A673 (cell line): ENCODE measurements at regions not wholly inside any gene's neighbourhood (a gene's known extent, or its start where the extent isn't known, plus 50 kb on each side); places are given as distances from the start of the nearest gene placed in this dataset.

Source experiments
- EZH2 ChIP-seq: fragments of 200-600 bp; sonication (generic); IDR thresholded peaks from 2 replicates; pipeline ENCODE4 v1.6.1; 2017; ENCODE audit warnings: borderline replicate concordance, low read depth, mild to moderate bottlenecking, mixed read lengths, antibody characterized with exemption, low read length; ENCODE audit not compliant: poor library complexity, severe bottlenecking
- TF ChIP-seq, protein P1 (sequence below): fragments of 300-800, 200-600 bp; sonication (generic); conservative IDR thresholded peaks from 2 replicates; pipeline ENCODE4 v1.5.1; 2017; ENCODE audit warnings: low read depth, mild to moderate bottlenecking, antibody characterized with exemption, low read length, moderate library complexity, mixed read lengths

DNA sequence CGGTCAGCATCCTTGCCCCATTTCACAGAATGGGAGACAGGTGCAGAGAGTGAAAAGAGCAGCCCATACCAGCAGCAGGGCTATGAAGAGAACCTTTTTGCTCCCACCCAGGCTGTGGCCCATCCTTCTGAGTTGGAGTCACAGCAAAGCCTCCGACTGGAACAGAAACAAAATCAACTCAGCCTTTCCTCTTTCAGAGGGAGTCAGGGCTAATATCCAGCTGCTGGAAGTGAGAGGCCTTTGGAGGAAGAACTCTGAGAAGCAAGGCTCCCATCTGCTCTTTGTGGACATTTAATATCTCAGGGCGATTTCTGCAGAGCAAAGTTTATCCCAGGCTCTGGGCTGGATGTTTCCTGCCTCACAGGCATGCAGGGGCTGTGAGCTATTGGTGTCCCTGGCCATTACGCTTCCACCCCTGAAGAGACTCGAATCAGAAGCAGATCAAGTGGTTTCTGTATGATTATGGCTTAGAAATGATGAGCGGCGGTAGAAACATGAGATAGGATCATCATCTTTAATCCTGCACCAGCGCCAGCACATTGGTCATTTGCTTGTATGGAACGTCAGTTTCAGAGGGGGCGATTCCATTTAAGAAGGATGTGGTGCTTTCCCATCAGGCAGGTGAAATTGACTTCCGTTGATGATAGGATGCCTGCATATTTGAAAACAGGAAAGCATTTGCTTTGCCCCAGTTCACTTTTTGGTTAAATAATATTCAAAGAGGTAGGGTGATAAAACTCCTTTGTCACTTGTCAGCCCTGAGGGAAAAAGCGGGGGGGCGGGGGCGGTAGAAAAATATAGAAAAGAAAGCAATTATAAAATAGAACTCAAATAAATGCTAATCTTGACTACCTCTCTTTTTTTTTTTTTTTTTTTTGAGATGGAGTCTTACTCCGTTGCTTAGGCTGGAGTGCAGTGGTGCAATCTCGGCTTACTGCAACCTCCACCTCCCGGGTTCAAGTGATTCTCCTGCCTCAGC, 152.4 kb downstream of the LRRC30 start:
- TF ChIP-seq EZH2 = no peak
- TF ChIP-seq, protein P1, sequence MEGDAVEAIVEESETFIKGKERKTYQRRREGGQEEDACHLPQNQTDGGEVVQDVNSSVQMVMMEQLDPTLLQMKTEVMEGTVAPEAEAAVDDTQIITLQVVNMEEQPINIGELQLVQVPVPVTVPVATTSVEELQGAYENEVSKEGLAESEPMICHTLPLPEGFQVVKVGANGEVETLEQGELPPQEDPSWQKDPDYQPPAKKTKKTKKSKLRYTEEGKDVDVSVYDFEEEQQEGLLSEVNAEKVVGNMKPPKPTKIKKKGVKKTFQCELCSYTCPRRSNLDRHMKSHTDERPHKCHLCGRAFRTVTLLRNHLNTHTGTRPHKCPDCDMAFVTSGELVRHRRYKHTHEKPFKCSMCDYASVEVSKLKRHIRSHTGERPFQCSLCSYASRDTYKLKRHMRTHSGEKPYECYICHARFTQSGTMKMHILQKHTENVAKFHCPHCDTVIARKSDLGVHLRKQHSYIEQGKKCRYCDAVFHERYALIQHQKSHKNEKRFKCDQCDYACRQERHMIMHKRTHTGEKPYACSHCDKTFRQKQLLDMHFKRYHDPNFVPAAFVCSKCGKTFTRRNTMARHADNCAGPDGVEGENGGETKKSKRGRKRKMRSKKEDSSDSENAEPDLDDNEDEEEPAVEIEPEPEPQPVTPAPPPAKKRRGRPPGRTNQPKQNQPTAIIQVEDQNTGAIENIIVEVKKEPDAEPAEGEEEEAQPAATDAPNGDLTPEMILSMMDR = no peak
